ENCODE measurements at regions not wholly inside any gene's neighbourhood (a gene's known extent, or its start where the extent isn't known, plus 50 kb on each side); places are given as distances from the start of the nearest gene placed in this dataset.

GRCh38 chr1:198472997-198473396 is 67.5 kb downstream of the ATP6V1G3 start:
- Mint-ChIP-seq H3K4me1 (peaks cover 2% of the 10 kb centered on the region), H3K27me3 (no peaks in the 10 kb centered on the region), H3K4me3 (no peak overlapping the region), H3K36me3 (peaks cover 3% of the 10 kb centered on the region), H3K9me3 (peaks cover 7% of the 10 kb centered on the region), H3K27ac (no peak overlapping the region)
- ATAC-seq (ENCODE audit: low read depth) (no peak), DNase-seq (ENCODE audit: low spot score in 2 of 2) (no peak)

- ATAC-seq (ENCODE audit: low read depth) (no peak), DNase-seq (ENCODE audit: low spot score in 2 of 2) (no peak)
- Mint-ChIP-seq H3K27ac (no peak overlapping the region), H3K27me3 (no peaks in the 10 kb centered on the region), H3K36me3 (peaks cover 3% of the 10 kb centered on the region), H3K4me3 (no peak overlapping the region), H3K4me1 (peaks cover 2% of the 10 kb centered on the region), H3K9me3 (peaks cover 7% of the 10 kb centered on the region)
Measured at GRCh38 chr1:198472119-198472518, 68.4 kb downstream of the ATP6V1G3 start.

- H3K9me3 Mint-ChIP-seq = no peaks in the 10 kb centered on the region
- no peak overlapping the region for H3K27ac Mint-ChIP-seq
- H3K27me3 Mint-ChIP-seq = no peaks in the 10 kb centered on the region
- peaks cover 1% of the 10 kb centered on the region for H3K4me1 Mint-ChIP-seq
- no peak for ATAC-seq (ENCODE audit: low read depth)
- H3K36me3 Mint-ChIP-seq = no peaks in the 10 kb centered on the region
- no peak overlapping the region for H3K4me3 Mint-ChIP-seq
- no peak for DNase-seq (ENCODE audit: low spot score in 2 of 2)
Measured at GRCh38 chr1:198467907-198468306, 72.6 kb downstream of the ATP6V1G3 start.

- H3K4me3 Mint-ChIP-seq = no peak overlapping the region
- H3K4me1 Mint-ChIP-seq = no peaks in the 10 kb centered on the region
- no peaks in the 10 kb centered on the region for H3K9me3 Mint-ChIP-seq
- no peaks in the 10 kb centered on the region for H3K27me3 Mint-ChIP-seq
- no peak for ATAC-seq (ENCODE audit: low read depth)
- no peaks in the 10 kb centered on the region for H3K36me3 Mint-ChIP-seq
- no peak for DNase-seq (ENCODE audit: low spot score in 2 of 2)
- no peak overlapping the region for H3K27ac Mint-ChIP-seq
Measured at GRCh38 chr1:198467342-198467741, 73.1 kb downstream of the ATP6V1G3 start.

- Mint-ChIP-seq H3K9me3 (no peaks in the 10 kb centered on the region), H3K4me3 (no peak overlapping the region), H3K27ac (no peak overlapping the region), H3K27me3 (no peaks in the 10 kb centered on the region), H3K4me1 (no peaks in the 10 kb centered on the region), H3K36me3 (no peaks in the 10 kb centered on the region)
- DNase-seq (ENCODE audit: low spot score in 2 of 2) (peak in 1 of 2 donors; percentile 20), ATAC-seq (ENCODE audit: low read depth) (peak; percentile 49)
Measured at GRCh38 chr1:198465201-198466144, 75.0 kb downstream of the ATP6V1G3 start.

GRCh38 chr1:198463709-198464108 is 76.8 kb downstream of the ATP6V1G3 start:
- Mint-ChIP-seq H3K27me3 (no peaks in the 10 kb centered on the region), H3K4me1 (no peaks in the 10 kb centered on the region), H3K9me3 (no peaks in the 10 kb centered on the region)

GRCh38 chr1:198462365-198463019 is 78.0 kb downstream of the ATP6V1G3 start:
- H3K4me1 Mint-ChIP-seq = no peaks in the 10 kb centered on the region
- ATAC-seq (ENCODE audit: low read depth) = no peak
- no peaks in the 10 kb centered on the region for H3K9me3 Mint-ChIP-seq
- no peak overlapping the region for H3K27ac Mint-ChIP-seq
- H3K4me3 Mint-ChIP-seq = no peak overlapping the region
- no peaks in the 10 kb centered on the region for H3K36me3 Mint-ChIP-seq
- no peaks in the 10 kb centered on the region for H3K27me3 Mint-ChIP-seq
- DNase-seq (ENCODE audit: low spot score in 2 of 2) = no peak

More at GRCh38 chr1:198463709-198464108, 76.8 kb downstream of the ATP6V1G3 start:
- Mint-ChIP-seq H3K27ac (no peak overlapping the region), H3K36me3 (no peaks in the 10 kb centered on the region), H3K4me3 (no peak overlapping the region)
- DNase-seq (ENCODE audit: low spot score in 2 of 2) = no peak
- no peak for ATAC-seq (ENCODE audit: low read depth)

GRCh38 chr1:198455966-198456365 is 84.5 kb downstream of the ATP6V1G3 start:
- ATAC-seq (ENCODE audit: low read depth) (no peak), DNase-seq (ENCODE audit: low spot score in 2 of 2) (no peak)
- Mint-ChIP-seq H3K27ac (no peak overlapping the region), H3K4me1 (no peaks in the 10 kb centered on the region), H3K27me3 (no peaks in the 10 kb centered on the region), H3K36me3 (peaks cover 6% of the 10 kb centered on the region), H3K4me3 (no peak overlapping the region), H3K9me3 (no peaks in the 10 kb centered on the region)

- peaks cover 6% of the 10 kb centered on the region for H3K36me3 Mint-ChIP-seq
- no peaks in the 10 kb centered on the region for H3K4me1 Mint-ChIP-seq
- peaks cover 3% of the 10 kb centered on the region for H3K27me3 Mint-ChIP-seq
- DNase-seq (ENCODE audit: low spot score in 2 of 2) (no peak), ATAC-seq (ENCODE audit: low read depth) (no peak)
- no peak overlapping the region for H3K4me3 Mint-ChIP-seq
- no peak overlapping the region for H3K27ac Mint-ChIP-seq
- H3K9me3 Mint-ChIP-seq = no peaks in the 10 kb centered on the region
Measured at GRCh38 chr1:198449727-198450433, 90.6 kb downstream of the ATP6V1G3 start.

GRCh38 chr1:198449261-198449660 is 91.2 kb downstream of the ATP6V1G3 start:
- no peak overlapping the region for H3K27ac Mint-ChIP-seq
- no peaks in the 10 kb centered on the region for H3K9me3 Mint-ChIP-seq
- H3K27me3 Mint-ChIP-seq = peaks cover 3% of the 10 kb centered on the region
- no peaks in the 10 kb centered on the region for H3K4me1 Mint-ChIP-seq
- ATAC-seq (ENCODE audit: low read depth) (no peak), DNase-seq (ENCODE audit: low spot score in 2 of 2) (no peak)
- H3K4me3 Mint-ChIP-seq = no peak overlapping the region
- H3K36me3 Mint-ChIP-seq = peaks cover 5% of the 10 kb centered on the region

GRCh38 chr1:198447468-198447867 is 93.0 kb downstream of the ATP6V1G3 start:
- Mint-ChIP-seq H3K4me1 (no peaks in the 10 kb centered on the region), H3K27ac (no peak overlapping the region), H3K4me3 (no peak overlapping the region), H3K36me3 (no peaks in the 10 kb centered on the region), H3K27me3 (peaks cover 6% of the 10 kb centered on the region), H3K9me3 (no peaks in the 10 kb centered on the region)
- ATAC-seq (ENCODE audit: low read depth) (no peak), DNase-seq (ENCODE audit: low spot score in 2 of 2) (no peak)

- Mint-ChIP-seq H3K9me3 (no peaks in the 10 kb centered on the region), H3K4me3 (no peak overlapping the region), H3K27me3 (peaks cover 6% of the 10 kb centered on the region), H3K36me3 (no peaks in the 10 kb centered on the region), H3K27ac (no peak overlapping the region), H3K4me1 (no peaks in the 10 kb centered on the region)
- no peak for DNase-seq (ENCODE audit: low spot score in 2 of 2)
- no peak for ATAC-seq (ENCODE audit: low read depth)
Measured at GRCh38 chr1:198445872-198446271, 94.6 kb downstream of the ATP6V1G3 start.

GRCh38 chr1:198444792-198445191 is 95.7 kb downstream of the ATP6V1G3 start:
- DNase-seq (ENCODE audit: low spot score in 2 of 2) = no peak
- H3K4me1 Mint-ChIP-seq = no peaks in the 10 kb centered on the region
- peaks cover 6% of the 10 kb centered on the region for H3K27me3 Mint-ChIP-seq
- H3K36me3 Mint-ChIP-seq = no peaks in the 10 kb centered on the region
- ATAC-seq (ENCODE audit: low read depth) = no peak
- no peaks in the 10 kb centered on the region for H3K9me3 Mint-ChIP-seq
- H3K4me3 Mint-ChIP-seq = no peak overlapping the region
- H3K27ac Mint-ChIP-seq = no peak overlapping the region
